Activated CD8-positive, alpha-beta T cell treated with anti-CD3 and anti-CD28 coated beads for 36 hours (primary cell): ENCODE measurements at regions not wholly inside any gene's neighbourhood (a gene's known extent, or its start where the extent isn't known, plus 50 kb on each side); places are given as distances from the start of the nearest gene placed in this dataset.
"Not testable (repeated sequence)": the region's sequence is repeated elsewhere in the genome, so short reads cannot be mapped to it uniquely, and the experiment has no call there.

Experiments
- ATAC-seq: fragments of 200-7000 bp; cut with Tn5 transposase; one replicate; pipeline ENCODE4 v1.10.0; 2021; ENCODE audit warnings: mild to moderate bottlenecking, moderate library complexity
- CTCF ChIA-PET: fragments of 350-600 bp; sonication (Branson Sonifier 250); formaldehyde crosslinking; loops from one replicate; lab custom pipeline; 2021; ENCODE audit warnings: antibody characterized with exemption; lab: Charles Lee
- POLR2A ChIA-PET: fragments of 350-600 bp; sonication (Branson Sonifier 250); formaldehyde crosslinking; loops from one replicate; lab custom pipeline; 2021; ENCODE audit warnings: antibody characterized with exemption; lab: Charles Lee
- DNase-seq: peaks from one replicate; pipeline ENCODE4 v3.0.0-alpha.2; 2020
- H3K27ac Mint-ChIP-seq: one replicate; pipeline ENCODE4 v1.8.0; 2021; ENCODE audit warnings: mild to moderate bottlenecking, mixed read lengths
- H3K27me3 Mint-ChIP-seq: one replicate; pipeline ENCODE4 v1.8.0; 2021; ENCODE audit warnings: mixed read lengths
- H3K36me3 Mint-ChIP-seq: one replicate; pipeline ENCODE4 v1.8.0; 2021; ENCODE audit warnings: low read depth, mixed read lengths
- H3K4me1 Mint-ChIP-seq: one replicate; pipeline ENCODE4 v1.8.0; 2021; ENCODE audit warnings: low read depth, mixed read lengths
- H3K4me3 Mint-ChIP-seq: one replicate; pipeline ENCODE4 v1.8.0; 2021; ENCODE audit warnings: mild to moderate bottlenecking, moderate library complexity, mixed read lengths
- H3K9me3 Mint-ChIP-seq: one replicate; pipeline ENCODE4 v1.8.0; 2021; ENCODE audit warnings: mixed read lengths
- CTCF ChIP-seq: fragments of 200-600 bp; IDR thresholded peaks from one replicate; pipeline ENCODE4 v1.8.0; 2022; ENCODE audit warnings: antibody characterized with exemption, mild to moderate bottlenecking
- intact Hi-C: fragments of 100-400 bp; cut with micrococcal nuclease; formaldehyde crosslinking; loops from one replicate; pipeline ENCODE4 v1.10.0; 2022

GRCh38 chr1:187938092-187938491 is 1109.3 kb downstream of the PLA2G4A start:
- TF ChIP-seq CTCF = no peak
- no peaks in the 10 kb centered on the region for H3K4me1 Mint-ChIP-seq
- ATAC-seq (no peak), DNase-seq (no peak)
- H3K27ac Mint-ChIP-seq = no peak overlapping the region
- CTCF ChIA-PET = no interaction called here
- H3K4me3 Mint-ChIP-seq = no peak overlapping the region
- H3K9me3 Mint-ChIP-seq = peaks cover 6% of the 10 kb centered on the region
- intact Hi-C loops = no loop called here
- POLR2A ChIA-PET = no interaction called here
- no peaks in the 10 kb centered on the region for H3K27me3 Mint-ChIP-seq
- no peaks in the 10 kb centered on the region for H3K36me3 Mint-ChIP-seq

GRCh38 chr1:187942986-187943385 is 1114.2 kb downstream of the PLA2G4A start:
- DNase-seq (no peak), ATAC-seq (no peak)
- H3K36me3 Mint-ChIP-seq = peaks cover 1% of the 10 kb centered on the region
- no peak overlapping the region for H3K27ac Mint-ChIP-seq
- no peaks in the 10 kb centered on the region for H3K27me3 Mint-ChIP-seq
- ChIA-PET CTCF (no interaction called here), POLR2A (no interaction called here)
- peaks cover 14% of the 10 kb centered on the region for H3K9me3 Mint-ChIP-seq
- no peaks in the 10 kb centered on the region for H3K4me1 Mint-ChIP-seq
- intact Hi-C loops = no loop called here
- TF ChIP-seq CTCF = no peak
- H3K4me3 Mint-ChIP-seq = no peak overlapping the region

- peaks cover 1% of the 10 kb centered on the region for H3K36me3 Mint-ChIP-seq
- no peaks in the 10 kb centered on the region for H3K4me1 Mint-ChIP-seq
- CTCF ChIA-PET = no interaction called here
Observed at GRCh38 chr1:187943606-187944403, 1115.1 kb downstream of the PLA2G4A start.

GRCh38 chr1:187946661-187947060 is 1117.9 kb downstream of the PLA2G4A start:
- H3K27ac Mint-ChIP-seq, POLR2A ChIA-PET, H3K36me3 Mint-ChIP-seq, ATAC-seq, CTCF ChIA-PET, DNase-seq, H3K4me1 Mint-ChIP-seq, H3K4me3 Mint-ChIP-seq, intact Hi-C loops, H3K27me3 Mint-ChIP-seq: not testable (repeated sequence)
- H3K9me3 Mint-ChIP-seq = peaks cover 20% of the 10 kb centered on the region

More at GRCh38 chr1:187943606-187944403, 1115.1 kb downstream of the PLA2G4A start:
- H3K27ac Mint-ChIP-seq = no peak overlapping the region
- intact Hi-C loops = no loop called here
- H3K9me3 Mint-ChIP-seq = peaks cover 13% of the 10 kb centered on the region
- POLR2A ChIA-PET = no interaction called here
- DNase-seq = no peak
- no peak overlapping the region for H3K4me3 Mint-ChIP-seq
- TF ChIP-seq CTCF = no peak
- no peaks in the 10 kb centered on the region for H3K27me3 Mint-ChIP-seq
- ATAC-seq = no peak

- Mint-ChIP-seq H3K9me3 (peaks cover 20% of the 10 kb centered on the region), H3K4me1 (no peaks in the 10 kb centered on the region), H3K27ac (no peak overlapping the region), H3K36me3 (peaks cover 1% of the 10 kb centered on the region), H3K27me3 (no peaks in the 10 kb centered on the region), H3K4me3 (no peak overlapping the region)
- ATAC-seq (no peak), DNase-seq (no peak)
- no peak for TF ChIP-seq CTCF
- intact Hi-C loops = no loop called here
- ChIA-PET POLR2A (no interaction called here), CTCF (no interaction called here)
Observed at GRCh38 chr1:187947359-187947758, 1118.6 kb downstream of the PLA2G4A start.
